ENCODE measurements at regions not wholly inside any gene's neighbourhood (a gene's known extent, or its start where the extent isn't known, plus 50 kb on each side); places are given as distances from the start of the nearest gene placed in this dataset.

- TF ChIP-seq, protein P1, sequence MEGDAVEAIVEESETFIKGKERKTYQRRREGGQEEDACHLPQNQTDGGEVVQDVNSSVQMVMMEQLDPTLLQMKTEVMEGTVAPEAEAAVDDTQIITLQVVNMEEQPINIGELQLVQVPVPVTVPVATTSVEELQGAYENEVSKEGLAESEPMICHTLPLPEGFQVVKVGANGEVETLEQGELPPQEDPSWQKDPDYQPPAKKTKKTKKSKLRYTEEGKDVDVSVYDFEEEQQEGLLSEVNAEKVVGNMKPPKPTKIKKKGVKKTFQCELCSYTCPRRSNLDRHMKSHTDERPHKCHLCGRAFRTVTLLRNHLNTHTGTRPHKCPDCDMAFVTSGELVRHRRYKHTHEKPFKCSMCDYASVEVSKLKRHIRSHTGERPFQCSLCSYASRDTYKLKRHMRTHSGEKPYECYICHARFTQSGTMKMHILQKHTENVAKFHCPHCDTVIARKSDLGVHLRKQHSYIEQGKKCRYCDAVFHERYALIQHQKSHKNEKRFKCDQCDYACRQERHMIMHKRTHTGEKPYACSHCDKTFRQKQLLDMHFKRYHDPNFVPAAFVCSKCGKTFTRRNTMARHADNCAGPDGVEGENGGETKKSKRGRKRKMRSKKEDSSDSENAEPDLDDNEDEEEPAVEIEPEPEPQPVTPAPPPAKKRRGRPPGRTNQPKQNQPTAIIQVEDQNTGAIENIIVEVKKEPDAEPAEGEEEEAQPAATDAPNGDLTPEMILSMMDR (conservative IDR thresholded peaks at IDR 0.05 in 1 of 2, IDR thresholded peaks at IDR 0.05 in 1 of 2; ENCODE audit: low read depth in 1 of 2, low read length in 2 of 2) = no peak
- TF ChIP-seq EZH2 (IDR thresholded peaks at IDR 0.05; ENCODE audit: low read length, missing control alignments) = no peak
These were observed 728.5 kb upstream of the SLC8A1 start for GRCh38 chr2:41180387-41180786.

All from fibroblast of lung (primary cell).